SJCRH30 (cell line): ENCODE measurements at regions not wholly inside any gene's neighbourhood (a gene's known extent, or its start where the extent isn't known, plus 50 kb on each side); places are given as distances from the start of the nearest gene placed in this dataset.

Experiments
- DNase-seq, 2 experiments: peaks; one replicate each; pipeline ENCODE4 v3.0.0-alpha.2; 2015 to 2020
- H3K27ac ChIP-seq: fragments of 250-450 bp; sonication (Bioruptor Pico); 2 replicates; pipeline ENCODE4 v1.5.1; 2020; ENCODE audit warnings: mild to moderate bottlenecking, moderate library complexity
- H3K27me3 ChIP-seq: fragments of 250-450 bp; sonication (Bioruptor Pico); 2 replicates; pipeline ENCODE4 v1.5.1; 2020; ENCODE audit warnings: mild to moderate bottlenecking, moderate library complexity
- H3K36me3 ChIP-seq: fragments of 250-450 bp; sonication (Bioruptor Pico); 2 replicates; pipeline ENCODE4 v1.5.1; 2020; ENCODE audit warnings: mild to moderate bottlenecking, moderate library complexity
- H3K4me1 ChIP-seq: fragments of 250-450 bp; sonication (Bioruptor Pico); 2 replicates; pipeline ENCODE4 v1.5.1; 2020; ENCODE audit warnings: mild to moderate bottlenecking, moderate library complexity
- H3K4me3 ChIP-seq: fragments of 250-450 bp; sonication (Bioruptor Pico); 2 replicates; pipeline ENCODE4 v1.5.1; 2020; ENCODE audit warnings: mild to moderate bottlenecking, moderate library complexity
- H3K9me3 ChIP-seq: fragments of 250-450 bp; sonication (Bioruptor Pico); replicated peaks from 2 replicates; pipeline ENCODE4 v1.5.1; 2020; ENCODE audit warnings: mild to moderate bottlenecking, moderate library complexity

DNA sequence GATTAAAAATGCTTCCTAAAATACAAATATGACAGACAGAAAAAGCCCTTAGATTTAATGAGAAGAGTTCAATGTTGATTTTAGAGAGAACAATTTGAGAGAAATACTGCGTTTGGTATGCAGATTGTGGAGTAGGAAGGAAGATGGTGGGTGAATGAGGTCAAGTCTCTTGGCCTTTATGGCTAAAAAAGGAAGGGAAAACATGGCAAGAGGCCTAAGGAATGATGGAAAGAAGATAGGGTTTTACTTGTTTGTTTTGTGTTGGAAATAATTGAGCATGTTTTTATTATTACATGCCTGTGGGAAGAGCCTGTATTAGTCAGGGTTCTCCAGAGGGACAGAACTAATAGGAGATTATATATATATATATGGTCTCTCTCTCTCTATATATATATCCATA lies 318.1 kb downstream of the TRIB2 start:
- no peak for DNase-seq
- Histone ChIP-seq H3K4me3 (no peak overlapping the region), H3K4me1 (no peaks in the 10 kb centered on the region), H3K27me3 (no peaks in the 10 kb centered on the region), H3K36me3 (no peaks in the 10 kb centered on the region), H3K27ac (no peak overlapping the region), H3K9me3 (no peaks in the 10 kb centered on the region)

DNA sequence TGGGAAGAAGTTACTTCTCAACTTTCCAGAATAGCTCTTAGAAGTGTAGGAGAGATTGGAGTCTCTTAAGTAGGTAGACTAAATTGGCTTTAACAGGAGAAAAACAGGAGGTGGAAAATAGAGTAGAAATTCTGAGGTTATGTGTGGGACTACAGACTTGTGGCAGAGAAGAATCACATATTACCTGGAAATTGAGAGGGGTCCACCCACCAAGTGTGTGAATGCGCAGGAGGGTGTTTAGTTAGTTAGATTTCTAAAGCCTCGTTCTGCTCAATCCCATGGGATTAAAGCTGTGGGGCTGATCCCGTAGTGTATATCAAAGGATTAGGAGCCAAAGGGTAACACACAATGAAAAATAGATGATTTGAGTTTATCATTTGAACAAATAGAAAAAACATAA lies 319.1 kb downstream of the TRIB2 start:
- no peaks in the 10 kb centered on the region for H3K27me3 ChIP-seq
- H3K4me1 ChIP-seq, result no peaks in the 10 kb centered on the region
- H3K27ac ChIP-seq, result no peak overlapping the region
- no peak for DNase-seq
- no peaks in the 10 kb centered on the region for H3K9me3 ChIP-seq
- H3K4me3 ChIP-seq, result no peak overlapping the region
- no peaks in the 10 kb centered on the region for H3K36me3 ChIP-seq

DNA sequence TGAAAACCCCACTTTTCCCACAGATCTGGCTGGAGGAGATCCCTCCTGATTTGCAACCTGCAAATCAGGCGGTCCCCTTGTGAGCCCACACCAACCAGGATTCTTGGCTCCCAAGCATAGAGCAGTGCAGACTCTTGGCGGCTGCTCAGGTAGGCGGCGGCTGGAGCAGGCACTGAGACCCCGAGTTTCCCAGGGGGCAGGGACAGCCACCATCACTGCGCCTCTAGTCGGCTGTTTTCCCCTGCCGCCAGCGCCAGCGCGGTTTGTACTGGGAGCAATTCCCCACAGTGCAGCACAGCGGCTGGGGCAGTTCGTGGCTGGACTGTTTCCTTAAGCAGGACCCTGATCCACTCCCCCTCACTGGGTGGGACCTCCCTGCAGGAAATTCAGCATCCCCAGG lies 323.3 kb downstream of the TRIB2 start:
- H3K4me1 ChIP-seq, result no peaks in the 10 kb centered on the region
- H3K4me3 ChIP-seq, result no peak overlapping the region
- no peaks in the 10 kb centered on the region for H3K27me3 ChIP-seq
- H3K9me3 ChIP-seq, result peaks cover 6% of the 10 kb centered on the region; the same call in 1 of the 2 replicates
- no peak for DNase-seq
- no peak overlapping the region for H3K27ac ChIP-seq
- no peaks in the 10 kb centered on the region for H3K36me3 ChIP-seq

DNA sequence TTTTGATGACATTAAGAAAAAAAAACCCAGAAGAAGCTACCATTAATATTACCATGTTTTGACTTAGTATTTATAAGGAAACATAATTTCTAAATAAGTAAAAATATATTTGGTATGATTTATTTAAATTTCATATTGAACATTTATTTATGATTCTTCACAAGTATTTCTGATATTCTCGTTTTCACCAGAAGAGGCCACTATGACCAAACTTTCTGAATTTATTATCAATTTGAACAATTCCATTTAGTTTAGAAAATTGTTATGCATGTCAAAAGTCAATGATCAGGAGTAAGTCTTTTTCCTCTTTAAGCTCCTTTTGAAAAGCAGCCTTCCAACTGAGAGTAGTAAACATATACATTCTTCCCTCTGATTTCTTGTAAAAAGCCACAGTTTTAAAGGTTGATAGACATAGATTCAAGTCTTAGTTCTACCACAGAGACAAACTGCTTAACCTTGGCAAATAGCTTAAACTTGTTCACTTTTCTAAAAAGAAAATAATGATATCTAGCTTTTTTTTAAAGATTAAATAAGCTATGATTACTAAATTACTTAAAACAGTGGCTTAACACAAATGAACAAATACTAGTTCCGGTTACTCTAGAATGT lies 329.9 kb downstream of the TRIB2 start:
- H3K27ac ChIP-seq, result no peak overlapping the region
- no peaks in the 10 kb centered on the region for H3K27me3 ChIP-seq
- peak in 1 of 2 experiments; percentile 15 for DNase-seq
- no peaks in the 10 kb centered on the region for H3K36me3 ChIP-seq
- H3K4me1 ChIP-seq, result no peaks in the 10 kb centered on the region
- no peak overlapping the region for H3K4me3 ChIP-seq
- H3K9me3 ChIP-seq, result no peaks in the 10 kb centered on the region

DNA sequence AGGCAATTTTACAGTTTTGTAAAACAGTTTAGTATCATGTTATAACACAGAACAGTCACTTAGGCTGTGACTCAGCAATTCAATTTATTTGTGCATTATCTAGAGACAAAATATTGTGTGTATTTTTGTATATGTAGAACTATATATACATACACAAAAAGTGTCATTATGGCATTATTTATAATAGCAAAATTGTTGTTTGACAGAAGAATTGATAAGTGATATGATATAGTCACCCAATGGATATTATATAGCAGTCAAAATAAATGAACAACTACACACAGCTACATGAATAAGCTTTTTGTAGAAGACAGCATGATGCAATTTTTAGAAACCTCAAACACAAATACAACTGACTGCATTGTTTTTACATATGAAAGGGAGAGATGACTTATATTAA lies 334.0 kb downstream of the TRIB2 start:
- Histone ChIP-seq H3K9me3 (no peaks in the 10 kb centered on the region), H3K27me3 (no peaks in the 10 kb centered on the region), H3K27ac (no peak overlapping the region), H3K4me3 (no peak overlapping the region), H3K4me1 (no peaks in the 10 kb centered on the region), H3K36me3 (no peaks in the 10 kb centered on the region)
- no peak for DNase-seq

DNA sequence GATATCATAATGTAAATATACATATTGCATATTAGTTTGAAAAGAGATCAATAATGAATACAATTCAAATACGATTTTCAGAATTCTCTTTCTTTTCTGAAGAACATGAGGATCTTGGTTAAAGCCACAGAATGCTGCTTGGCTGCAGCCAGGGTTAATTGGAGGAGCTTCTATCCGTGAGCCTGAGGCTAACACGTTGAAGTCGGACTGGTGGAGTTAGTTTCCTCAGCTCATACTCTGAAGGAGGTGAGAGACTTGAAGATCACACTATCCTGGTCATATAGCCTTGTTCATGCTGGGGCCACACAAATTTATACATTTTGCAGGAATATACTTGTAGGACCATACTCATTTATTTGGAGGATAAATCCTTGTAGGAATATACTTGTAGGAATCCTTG lies 335.8 kb downstream of the TRIB2 start:
- DNase-seq, result no peak
- no peaks in the 10 kb centered on the region for H3K4me1 ChIP-seq
- no peak overlapping the region for H3K27ac ChIP-seq
- no peaks in the 10 kb centered on the region for H3K36me3 ChIP-seq
- H3K27me3 ChIP-seq, result no peaks in the 10 kb centered on the region
- H3K9me3 ChIP-seq, result no peaks in the 10 kb centered on the region
- H3K4me3 ChIP-seq, result no peak overlapping the region

DNA sequence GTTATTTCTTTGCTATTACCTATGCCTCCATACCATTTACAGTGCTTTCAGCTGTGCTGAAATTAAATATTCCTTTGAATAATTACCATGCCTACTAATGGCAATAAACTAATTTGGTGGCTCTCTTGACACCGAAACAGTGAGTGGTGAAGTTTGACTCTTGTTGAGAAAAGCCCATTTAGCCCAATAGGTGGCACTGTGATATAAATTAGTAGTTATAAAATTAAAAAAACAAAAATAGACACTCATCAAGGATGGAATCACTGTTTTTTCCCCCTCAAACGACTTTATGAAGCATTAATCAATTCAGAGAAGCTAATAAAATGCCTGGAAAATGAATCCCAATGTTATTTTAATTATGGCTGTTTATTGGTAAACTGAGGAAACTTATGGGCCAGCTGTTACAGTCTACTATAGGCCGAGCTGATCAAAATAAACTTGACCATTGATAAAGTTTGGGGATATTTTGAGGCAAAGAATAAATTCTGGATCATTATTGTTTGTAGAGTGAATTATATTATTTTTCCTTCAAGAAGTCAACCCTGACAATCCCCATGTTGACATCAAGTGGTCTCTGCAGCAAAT lies 339.6 kb downstream of the TRIB2 start:
- Histone ChIP-seq H3K4me1 (no peaks in the 10 kb centered on the region), H3K27me3 (no peaks in the 10 kb centered on the region), H3K27ac (no peak overlapping the region), H3K9me3 (no peaks in the 10 kb centered on the region), H3K4me3 (no peak overlapping the region), H3K36me3 (no peaks in the 10 kb centered on the region)
- DNase-seq, result peak in 1 of 2 experiments; percentile 30

DNA sequence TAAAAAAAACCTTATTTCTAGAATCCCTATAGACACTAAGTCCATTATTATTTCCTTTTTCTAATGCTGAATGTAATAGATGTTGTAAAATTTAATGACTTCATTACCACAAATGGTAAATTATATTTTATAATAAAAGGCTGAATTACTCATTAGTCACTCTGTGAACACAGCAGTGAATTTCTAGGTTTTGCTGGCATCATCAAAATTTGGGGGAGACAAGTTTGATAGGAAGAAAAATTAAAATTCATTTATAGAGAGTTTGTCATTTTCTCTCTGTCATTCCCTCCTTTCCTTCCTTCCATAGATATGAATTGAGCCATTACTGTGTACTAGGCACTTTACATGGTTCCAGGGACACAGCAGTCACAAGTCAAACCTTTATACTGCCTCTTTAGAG lies 340.9 kb downstream of the TRIB2 start:
- Histone ChIP-seq H3K27me3 (no peaks in the 10 kb centered on the region), H3K27ac (no peak overlapping the region), H3K4me3 (no peak overlapping the region), H3K9me3 (no peaks in the 10 kb centered on the region), H3K36me3 (no peaks in the 10 kb centered on the region), H3K4me1 (no peaks in the 10 kb centered on the region)
- DNase-seq, result no peak

DNA sequence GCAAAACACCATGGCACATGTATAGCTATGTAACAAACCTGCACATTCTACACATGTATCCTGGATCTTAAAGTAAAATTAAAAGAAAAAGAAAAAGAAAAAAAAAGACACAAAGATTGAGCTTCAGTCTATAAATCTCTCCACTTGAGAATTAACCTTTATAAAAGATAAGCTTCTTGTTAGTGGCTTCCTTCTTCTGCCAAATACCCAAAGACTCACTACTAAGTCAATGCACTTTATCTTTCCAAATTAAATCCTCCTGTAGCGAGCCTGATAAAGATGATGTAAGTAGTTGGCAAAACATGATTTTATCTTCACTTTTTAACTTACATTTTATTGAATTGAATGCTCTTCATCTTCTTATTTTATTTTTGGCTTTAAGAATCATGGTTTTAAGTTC lies 349.9 kb downstream of the TRIB2 start:
- Histone ChIP-seq H3K27ac (no peak overlapping the region), H3K4me3 (no peak overlapping the region)

DNA sequence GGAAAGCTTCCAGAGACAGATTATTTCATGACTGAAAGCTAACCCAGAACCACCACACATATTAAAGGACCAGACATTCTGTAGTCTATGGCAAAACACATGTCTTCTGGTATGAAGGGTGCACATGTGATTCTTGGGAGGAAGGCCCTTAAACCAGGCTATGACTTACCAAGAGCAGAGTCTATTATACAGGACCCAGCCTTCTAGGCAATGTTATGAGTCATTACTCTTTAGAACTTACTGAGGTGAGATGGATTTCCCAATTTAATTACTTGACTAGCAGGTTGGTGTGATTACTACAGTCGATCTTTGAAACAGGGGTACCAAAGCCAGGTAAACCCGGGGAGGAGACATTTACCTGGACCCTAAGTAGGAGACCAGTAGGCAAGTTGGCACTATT lies 350.8 kb downstream of the TRIB2 start:
- no peaks in the 10 kb centered on the region for H3K4me1 ChIP-seq
- H3K9me3 ChIP-seq, result no peaks in the 10 kb centered on the region
- no peak for DNase-seq
- H3K4me3 ChIP-seq, result no peak overlapping the region
- H3K36me3 ChIP-seq, result no peaks in the 10 kb centered on the region
- no peak overlapping the region for H3K27ac ChIP-seq
- H3K27me3 ChIP-seq, result no peaks in the 10 kb centered on the region

More for the DNA sequence above, 349.9 kb downstream of the TRIB2 start:
- no peaks in the 10 kb centered on the region for H3K4me1 ChIP-seq
- DNase-seq, result no peak
- H3K36me3 ChIP-seq, result no peaks in the 10 kb centered on the region
- no peaks in the 10 kb centered on the region for H3K9me3 ChIP-seq
- no peaks in the 10 kb centered on the region for H3K27me3 ChIP-seq

DNA sequence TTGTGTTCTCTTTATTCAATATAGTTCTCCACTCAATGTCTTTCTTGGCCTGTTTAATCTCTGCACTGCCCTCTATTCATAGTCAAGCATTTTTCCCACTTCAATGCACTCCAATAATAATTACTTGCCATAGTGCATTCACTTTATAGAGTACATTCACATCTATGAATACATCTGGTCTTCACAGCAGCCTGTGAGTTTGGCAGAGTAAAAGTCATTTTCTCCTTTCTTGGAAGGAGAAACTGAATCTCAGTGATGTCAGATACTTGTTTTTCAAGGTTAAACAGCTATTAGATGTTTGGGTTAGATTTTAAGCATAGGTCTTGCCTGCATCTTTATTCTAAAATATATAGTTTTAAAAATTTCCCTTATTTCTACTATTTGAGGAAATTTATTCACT lies 373.2 kb downstream of the TRIB2 start:
- H3K27me3 ChIP-seq, result no peaks in the 10 kb centered on the region
- H3K36me3 ChIP-seq, result no peaks in the 10 kb centered on the region
- no peaks in the 10 kb centered on the region for H3K4me1 ChIP-seq
- H3K9me3 ChIP-seq, result no peaks in the 10 kb centered on the region
- H3K4me3 ChIP-seq, result no peak overlapping the region
- H3K27ac ChIP-seq, result no peak overlapping the region
- no peak for DNase-seq

DNA sequence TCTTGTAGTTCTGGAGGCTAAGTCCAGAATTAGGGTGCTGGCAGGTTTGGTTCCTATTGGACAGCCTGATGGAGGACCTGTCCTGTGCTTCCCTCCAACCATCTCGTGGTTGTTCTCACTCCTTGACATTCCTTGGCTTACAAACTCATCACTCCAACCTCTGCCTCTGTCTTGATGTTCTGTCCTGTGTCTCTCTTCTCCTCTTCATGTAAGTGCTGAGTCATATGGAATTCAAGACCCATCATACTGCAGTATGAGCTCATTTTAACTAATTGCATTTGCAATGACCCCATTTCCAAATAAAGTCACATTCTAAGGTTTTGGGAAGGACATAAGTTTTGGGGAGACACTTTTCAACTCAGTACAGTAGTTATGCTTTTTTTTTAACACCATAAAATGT lies 374.7 kb downstream of the TRIB2 start:
- no peak overlapping the region for H3K4me3 ChIP-seq
- DNase-seq, result no peak
- no peaks in the 10 kb centered on the region for H3K36me3 ChIP-seq
- H3K27ac ChIP-seq, result no peak overlapping the region
- no peaks in the 10 kb centered on the region for H3K9me3 ChIP-seq
- no peaks in the 10 kb centered on the region for H3K27me3 ChIP-seq
- no peaks in the 10 kb centered on the region for H3K4me1 ChIP-seq

DNA sequence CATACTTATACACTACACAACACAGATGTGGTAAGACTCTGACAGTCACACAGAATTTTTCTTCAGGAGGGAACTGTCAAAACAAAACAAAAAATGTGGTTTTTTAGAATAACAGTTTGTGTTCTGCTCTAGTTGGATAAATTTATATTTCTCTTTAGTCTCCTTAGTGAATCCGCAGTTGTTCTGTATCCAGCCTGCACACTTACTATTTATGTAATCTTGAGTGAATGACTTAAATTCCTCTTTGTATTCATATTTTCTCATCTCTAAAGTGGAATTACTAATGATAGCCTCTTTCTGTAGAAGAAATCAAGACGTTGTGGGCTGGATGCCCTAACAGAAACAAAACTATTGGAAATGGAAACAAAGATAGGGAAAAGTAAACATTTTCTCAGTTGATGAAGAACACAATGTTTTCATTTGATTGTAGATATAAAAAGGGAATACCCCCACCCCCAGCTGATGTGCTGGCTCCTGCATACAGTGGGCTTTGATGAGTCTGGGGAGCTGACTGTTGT lies 375.2 kb downstream of the TRIB2 start:
- Histone ChIP-seq H3K4me3 (no peak overlapping the region), H3K27ac (no peak overlapping the region), H3K9me3 (no peaks in the 10 kb centered on the region), H3K4me1 (no peaks in the 10 kb centered on the region), H3K27me3 (no peaks in the 10 kb centered on the region), H3K36me3 (no peaks in the 10 kb centered on the region)
- DNase-seq, result no peak

DNA sequence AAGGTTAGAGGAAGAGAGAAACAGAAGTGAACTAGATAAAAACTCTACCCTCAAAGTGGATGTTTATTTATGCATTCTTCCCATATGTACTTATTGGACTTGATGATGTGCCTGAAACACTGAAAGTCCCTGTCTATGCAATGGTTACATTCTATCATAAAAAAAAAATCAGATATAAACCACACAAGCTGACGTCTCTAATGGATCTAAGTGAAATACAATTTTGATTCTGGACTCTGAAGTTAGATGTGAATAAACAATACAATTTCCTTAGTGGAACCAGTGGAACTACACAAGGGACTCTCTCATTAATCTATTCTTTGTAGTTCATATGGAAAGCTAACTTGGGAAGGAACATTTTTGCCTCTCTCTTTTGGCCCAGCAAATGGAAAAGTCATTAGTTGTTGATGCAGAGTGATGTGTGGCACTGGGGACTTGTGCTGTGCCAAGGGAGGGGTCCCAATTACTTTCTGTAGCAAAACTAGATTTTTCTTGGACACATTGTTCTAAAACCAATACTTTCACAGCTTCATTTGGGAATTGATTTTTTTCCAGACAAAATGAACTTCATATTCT lies 376.8 kb downstream of the TRIB2 start:
- Histone ChIP-seq H3K9me3 (no peaks in the 10 kb centered on the region), H3K4me3 (no peak overlapping the region), H3K27ac (no peak overlapping the region), H3K27me3 (no peaks in the 10 kb centered on the region), H3K4me1 (no peaks in the 10 kb centered on the region), H3K36me3 (no peaks in the 10 kb centered on the region)
- DNase-seq, result no peak

DNA sequence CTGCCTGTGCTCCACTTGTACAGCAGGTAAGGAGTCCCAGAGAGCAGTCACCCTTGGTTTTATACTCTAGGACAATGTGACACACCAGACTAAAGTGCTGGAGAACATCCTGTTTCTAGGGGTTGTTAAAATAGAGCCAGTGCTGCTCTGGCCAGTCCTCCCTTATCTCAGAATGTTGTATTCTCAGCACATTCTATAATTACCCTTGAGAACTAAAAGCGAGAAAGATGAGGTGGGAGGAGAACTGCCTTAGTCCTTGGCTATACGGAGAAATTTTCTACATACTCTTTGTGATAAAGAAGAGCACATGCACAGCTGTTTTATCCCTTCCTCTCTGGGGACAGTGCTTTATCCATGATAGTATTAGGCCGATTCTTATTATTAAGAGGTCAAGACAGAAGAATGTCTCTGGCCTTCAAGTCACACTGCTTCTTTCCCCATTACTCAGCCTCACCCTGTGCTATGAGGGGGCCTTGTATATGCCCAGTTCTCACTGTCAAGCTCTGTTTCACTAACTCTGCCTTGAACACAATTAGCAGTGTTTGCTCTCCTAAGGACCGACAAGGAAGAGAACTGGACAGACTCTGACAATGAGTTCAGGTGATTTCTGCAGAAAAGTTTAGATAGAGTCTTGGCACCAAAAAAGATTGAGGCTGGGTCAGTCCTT lies 385.8 kb downstream of the TRIB2 start:
- Histone ChIP-seq H3K9me3 (no peaks in the 10 kb centered on the region), H3K27me3 (no peaks in the 10 kb centered on the region), H3K36me3 (no peaks in the 10 kb centered on the region), H3K4me3 (no peak overlapping the region), H3K4me1 (no peaks in the 10 kb centered on the region), H3K27ac (no peak overlapping the region)
- DNase-seq, result no peak
